Loucy (cell line): ENCODE measurements at regions not wholly inside any gene's neighbourhood (a gene's known extent, or its start where the extent isn't known, plus 50 kb on each side); places are given as distances from the start of the nearest gene placed in this dataset.

Source experiments
- H2AFZ ChIP-seq: fragments of 200-600 bp; sonication (generic); 2 replicates; pipeline ENCODE4 v1.6.0; 2016; ENCODE audit warnings: antibody characterized with exemption, mild to moderate bottlenecking, low read length, moderate library complexity
- H3F3A ChIP-seq: fragments of 200-600 bp; 2 replicates; pipeline ENCODE4 v1.6.0; 2016; ENCODE audit warnings: antibody characterized with exemption, low read depth, mild to moderate bottlenecking
- H3K27me3 ChIP-seq: fragments of 200-600 bp; sonication (generic); 2 replicates; pipeline ENCODE4 v1.6.1; 2014; ENCODE audit warnings: low read length, mild to moderate bottlenecking; ENCODE audit not compliant: insufficient read depth, poor library complexity, severe bottlenecking
- H3K36me3 ChIP-seq: fragments of 200-600 bp; sonication (generic); 2 replicates; pipeline ENCODE4 v1.6.1; 2016; ENCODE audit warnings: low read length; ENCODE audit not compliant: insufficient read depth
- H3K4me1 ChIP-seq: fragments of 200-600 bp; sonication (generic); 2 replicates; pipeline ENCODE4 v1.5.1; 2014; ENCODE audit warnings: low read length, mild to moderate bottlenecking; ENCODE audit not compliant: insufficient read depth, poor library complexity, severe bottlenecking
- H3K4me2 ChIP-seq: fragments of 200-600 bp; sonication (generic); 2 replicates; pipeline ENCODE4 v1.6.0; 2014; ENCODE audit warnings: antibody characterized with exemption, low read length, low read depth, mild to moderate bottlenecking; ENCODE audit not compliant: poor library complexity, severe bottlenecking
- H3K4me3 ChIP-seq: fragments of 200-600 bp; sonication (generic); 2 replicates; pipeline ENCODE4 v1.5.1; 2014; ENCODE audit warnings: low read length, mild to moderate bottlenecking, mixed read lengths; ENCODE audit not compliant: poor library complexity, severe bottlenecking
- H3K79me2 ChIP-seq: fragments of 200-600 bp; sonication (generic); 2 replicates; pipeline ENCODE4 v1.6.1; 2014; ENCODE audit warnings: low read length; ENCODE audit not compliant: insufficient read depth
- H3K9ac ChIP-seq: fragments of 200-600 bp; sonication (generic); 2 replicates; pipeline ENCODE4 v1.6.0; 2014; ENCODE audit warnings: mild to moderate bottlenecking, low read depth, low read length, moderate library complexity; ENCODE audit not compliant: poor library complexity, severe bottlenecking
- H3K9me2 ChIP-seq: fragments of 200-600 bp; sonication (generic); replicated peaks from 2 replicates; pipeline ENCODE4 v1.6.1; 2016; ENCODE audit warnings: low read depth, low read length, mixed read lengths
- H3K9me3 ChIP-seq: fragments of 200-600 bp; sonication (generic); 2 replicates; pipeline ENCODE4 v1.6.1; 2014; ENCODE audit warnings: mild to moderate bottlenecking, antibody characterized with exemption, low read length, low read depth; ENCODE audit not compliant: insufficient read depth
- H4K20me1 ChIP-seq: fragments of 200-600 bp; sonication (generic); 2 replicates; pipeline ENCODE4 v1.6.0; 2014; ENCODE audit warnings: antibody characterized with exemption, low read length, mild to moderate bottlenecking; ENCODE audit not compliant: insufficient read depth, poor library complexity, severe bottlenecking
- CTCF ChIP-seq: fragments of 200-600 bp; sonication (generic); conservative IDR thresholded peaks from 2 replicates; pipeline ENCODE4 v1.5.1; 2014; ENCODE audit warnings: mild to moderate bottlenecking, antibody characterized with exemption, low read length
- EZH2phosphoT487 ChIP-seq: fragments of 200-600 bp; IDR thresholded peaks from 2 replicates; pipeline ENCODE4 v1.6.1; 2018; ENCODE audit warnings: antibody characterized with exemption, mild to moderate bottlenecking, moderate library complexity, borderline replicate concordance

GRCh38 chr6:53440336-53440945, 91.7 kb upstream of the ELOVL5 start:
- Histone ChIP-seq H3K4me3 (no peak overlapping the region), H3K4me1 (peaks cover 26% of the 10 kb centered on the region), H2AFZ (peak overlapping the region; percentile 35; the same call in 1 of the 2 replicates), H4K20me1 (no peaks in the 10 kb centered on the region), H3K4me2 (no peak overlapping the region), H3K27me3 (no peaks in the 10 kb centered on the region), H3K9me3 (no peaks in the 10 kb centered on the region), H3K36me3 (no peaks in the 10 kb centered on the region), H3K79me2 (no peaks in the 10 kb centered on the region), H3F3A (no peaks in the 10 kb centered on the region), H3K9me2 (no peaks in the 10 kb centered on the region), H3K9ac (no peak overlapping the region)
- TF ChIP-seq CTCF (no peak), EZH2phosphoT487 (no peak)

GRCh38 chr6:53439556-53439955, 90.8 kb upstream of the ELOVL5 start:
- Histone ChIP-seq H3K36me3 (no peaks in the 10 kb centered on the region), H3K9ac (no peak overlapping the region), H3K27me3 (no peaks in the 10 kb centered on the region), H3K4me3 (no peak overlapping the region), H4K20me1 (no peaks in the 10 kb centered on the region), H3F3A (no peaks in the 10 kb centered on the region), H3K9me3 (no peaks in the 10 kb centered on the region), H3K9me2 (no peaks in the 10 kb centered on the region), H2AFZ (no peak overlapping the region), H3K79me2 (no peaks in the 10 kb centered on the region), H3K4me2 (no peak overlapping the region), H3K4me1 (peaks cover 26% of the 10 kb centered on the region)
- no peak for TF ChIP-seq EZH2phosphoT487
- no peak for TF ChIP-seq CTCF

- H3K27me3 ChIP-seq = no peaks in the 10 kb centered on the region
- H3F3A ChIP-seq = no peaks in the 10 kb centered on the region
- H2AFZ ChIP-seq = peak overlapping the region; percentile 70
- peaks cover 26% of the 10 kb centered on the region for H3K4me1 ChIP-seq
- H3K9ac ChIP-seq = peak overlapping the region; percentile 34
- TF ChIP-seq CTCF (peak; percentile 98), EZH2phosphoT487 (no peak)
- no peaks in the 10 kb centered on the region for H4K20me1 ChIP-seq
- no peaks in the 10 kb centered on the region for H3K36me3 ChIP-seq
- H3K79me2 ChIP-seq = no peaks in the 10 kb centered on the region
- no peak overlapping the region for H3K4me3 ChIP-seq
- H3K9me2 ChIP-seq = no peaks in the 10 kb centered on the region
- peak overlapping the region; percentile 34 for H3K4me2 ChIP-seq
- no peaks in the 10 kb centered on the region for H3K9me3 ChIP-seq
These were observed 88.9 kb upstream of the ELOVL5 start for GRCh38 chr6:53437557-53438202.
